ENCODE measurements at regions not wholly inside any gene's neighbourhood (a gene's known extent, or its start where the extent isn't known, plus 50 kb on each side); places are given as distances from the start of the nearest gene placed in this dataset.

GRCh38 chr17:70021726-70022125 is 53.3 kb upstream of the KCNJ16 start:
- no peak for DNase-seq

GRCh38 chr17:70022175-70022574 is 52.9 kb upstream of the KCNJ16 start:
- DNase-seq = no peak

GRCh38 chr17:70024253-70024652 is 50.8 kb upstream of the KCNJ16 start:
- no peak for DNase-seq

Data from left kidney (tissue), 1 donor.